M059J (cell line): ENCODE measurements at regions not wholly inside any gene's neighbourhood (a gene's known extent, or its start where the extent isn't known, plus 50 kb on each side); places are given as distances from the start of the nearest gene placed in this dataset.

Source experiments
- DNase-seq: peaks from one replicate; pipeline ENCODE4 v3.0.0-alpha.2; 2012; ENCODE audit warnings: low read depth

GRCh38 chr10:37685741-37686683, 171.4 kb downstream of the ZNF248 start:
- no peak for DNase-seq

- DNase-seq: no peak
These were observed 172.6 kb downstream of the ZNF248 start for GRCh38 chr10:37684765-37685164.

GRCh38 chr10:37682617-37683016, 174.8 kb downstream of the ZNF248 start:
- DNase-seq: no peak

GRCh38 chr10:37681617-37681999, 175.8 kb downstream of the ZNF248 start:
- no peak for DNase-seq

- no peak for DNase-seq
These were observed 176.4 kb downstream of the ZNF248 start for GRCh38 chr10:37680716-37681616.

GRCh38 chr10:37680243-37680683, 177.1 kb downstream of the ZNF248 start:
- DNase-seq: no peak

GRCh38 chr10:37679465-37679864, 177.9 kb downstream of the ZNF248 start:
- no peak for DNase-seq

- no peak for DNase-seq
These were observed 182.0 kb downstream of the ZNF248 start for GRCh38 chr10:37675449-37675848.

GRCh38 chr10:37671802-37672201, 185.6 kb downstream of the ZNF248 start:
- no peak for DNase-seq

- no peak for DNase-seq
These were observed 189.7 kb downstream of the ZNF248 start for GRCh38 chr10:37667736-37668135.

- DNase-seq: no peak
These were observed 202.9 kb downstream of the ZNF248 start for GRCh38 chr10:37654466-37654865.

- DNase-seq: no peak
These were observed 214.2 kb downstream of the ZNF248 start for GRCh38 chr10:37643187-37643586.

GRCh38 chr10:37640301-37640700, 217.1 kb downstream of the ZNF248 start:
- DNase-seq: no peak

GRCh38 chr10:37639200-37639599, 218.2 kb downstream of the ZNF248 start:
- DNase-seq: no peak

- DNase-seq: no peak
These were observed 218.8 kb downstream of the ZNF248 start for GRCh38 chr10:37638569-37638968.

- DNase-seq: no peak
These were observed 223.0 kb downstream of the ZNF248 start for GRCh38 chr10:37634351-37634880.

GRCh38 chr10:37632641-37633040, 224.8 kb downstream of the ZNF248 start:
- DNase-seq: no peak

GRCh38 chr10:37623506-37623905, 233.9 kb downstream of the ZNF248 start:
- no peak for DNase-seq

GRCh38 chr10:37619336-37619735, 238.1 kb downstream of the ZNF248 start:
- no peak for DNase-seq

- DNase-seq: no peak
These were observed 269.1 kb downstream of the ZNF248 start for GRCh38 chr10:37588299-37588698.

- no peak for DNase-seq
These were observed 272.8 kb downstream of the ZNF248 start for GRCh38 chr10:37584643-37585042.

- no peak for DNase-seq
These were observed 275.2 kb downstream of the ZNF248 start for GRCh38 chr10:37582237-37582636.
